NT2/D1 (cell line): ENCODE measurements at regions not wholly inside any gene's neighbourhood (a gene's known extent, or its start where the extent isn't known, plus 50 kb on each side); places are given as distances from the start of the nearest gene placed in this dataset.

Source experiments
- SUZ12 ChIP-seq: IDR thresholded peaks from 2 replicates; pipeline ENCODE4 v1.6.1; 2011; ENCODE audit not compliant: insufficient read length, insufficient read depth; ENCODE audit errors: extremely low read depth
- YY1 ChIP-seq: IDR thresholded peaks from 2 replicates; pipeline ENCODE4 v1.6.1; 2011; ENCODE audit not compliant: insufficient read length, insufficient read depth
- ZNF274 ChIP-seq: IDR thresholded peaks from 2 replicates; pipeline ENCODE4 v1.6.1; 2011; ENCODE audit warnings: mild to moderate bottlenecking, low read depth, low read length

DNA sequence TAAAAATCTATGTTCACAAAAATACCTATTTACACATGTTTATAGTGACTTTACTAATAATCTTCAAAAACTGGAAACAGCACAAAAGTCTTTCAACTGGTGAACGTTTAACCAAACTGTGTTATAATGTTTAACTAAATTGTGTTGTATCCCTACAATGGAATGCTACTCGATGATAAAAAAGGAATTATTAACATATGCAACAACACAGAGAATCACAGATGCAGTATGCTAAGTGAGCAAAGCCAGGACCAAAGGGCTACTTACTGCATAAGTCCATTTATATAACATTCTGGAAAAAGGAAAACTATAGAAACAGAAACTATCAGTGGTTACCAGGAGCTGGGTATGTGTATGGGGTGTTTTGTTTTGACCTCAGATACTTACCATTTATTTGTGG lies 602.2 kb upstream of the BTBD3 start:
- TF ChIP-seq SUZ12 (no peak), YY1 (no peak), ZNF274 (no peak)
